ENCODE measurements at regions not wholly inside any gene's neighbourhood (a gene's known extent, or its start where the extent isn't known, plus 50 kb on each side); places are given as distances from the start of the nearest gene placed in this dataset.
"Not testable (repeated sequence)": the region's sequence is repeated elsewhere in the genome, so short reads cannot be mapped to it uniquely, and the experiment has no call there.

- DNase-seq; intact Hi-C loops (cut with DNase I, micrococcal nuclease); ATAC-seq: not testable (repeated sequence)
Observed at GRCh38 chr22:25433381-25433970, 131.0 kb upstream of the GRK3 start.

- ATAC-seq (no peak), DNase-seq (no peak)
- intact Hi-C loops (cut with DNase I, micrococcal nuclease): no loop called here
Observed at GRCh38 chr22:25437414-25438160, 126.9 kb upstream of the GRK3 start.

GRCh38 chr22:25447067-25447685 lies 117.3 kb upstream of the GRK3 start:
- intact Hi-C loops (cut with DNase I, micrococcal nuclease): no loop called here
- ATAC-seq (peak; percentile 49), DNase-seq (no peak)

GRCh38 chr22:25447686-25448434 lies 116.6 kb upstream of the GRK3 start:
- intact Hi-C loops (cut with DNase I, micrococcal nuclease): no loop called here

GRCh38 chr22:25448435-25449051 lies 115.9 kb upstream of the GRK3 start:
- ATAC-seq (peak; percentile 35), DNase-seq (peak in 1 of 2 donors; percentile 18)
- intact Hi-C loops (cut with DNase I, micrococcal nuclease): no loop called here

More at GRCh38 chr22:25447686-25448434, 116.6 kb upstream of the GRK3 start:
- peak; percentile 93 for ATAC-seq
- peak; percentile 77 to 93 for DNase-seq

- ATAC-seq: no peak
- intact Hi-C loops (cut with DNase I, micrococcal nuclease): no loop called here
- no peak for DNase-seq
Observed at GRCh38 chr22:25449781-25450317, 114.6 kb upstream of the GRK3 start.

GRCh38 chr22:25451480-25452114 lies 112.9 kb upstream of the GRK3 start:
- ATAC-seq: no peak
- intact Hi-C loops (cut with DNase I, micrococcal nuclease): no loop called here
- DNase-seq: no peak

- intact Hi-C loops (cut with DNase I, micrococcal nuclease): no loop called here
- no peak for DNase-seq
- ATAC-seq: no peak
Observed at GRCh38 chr22:25452116-25452700, 112.3 kb upstream of the GRK3 start.

- DNase-seq: no peak
- intact Hi-C loops (cut with DNase I, micrococcal nuclease): no loop called here
- ATAC-seq: no peak
Observed at GRCh38 chr22:25453058-25453457, 111.4 kb upstream of the GRK3 start.

- no peak for ATAC-seq
- no peak for DNase-seq
- intact Hi-C loops (cut with DNase I, micrococcal nuclease): no loop called here
Observed at GRCh38 chr22:25453557-25453956, 110.9 kb upstream of the GRK3 start.

GRCh38 chr22:25456300-25457043 lies 108.0 kb upstream of the GRK3 start:
- DNase-seq; intact Hi-C loops (cut with DNase I, micrococcal nuclease): not testable (repeated sequence)
- ATAC-seq: peak; percentile 36

- intact Hi-C loops (cut with DNase I, micrococcal nuclease); ATAC-seq; DNase-seq: not testable (repeated sequence)
Observed at GRCh38 chr22:25458631-25459030, 105.8 kb upstream of the GRK3 start.

- not testable (repeated sequence) for DNase-seq, ATAC-seq
- intact Hi-C loops (cut with DNase I, micrococcal nuclease): loop anchor here in 1 of 2 donors (5.0 kb wide), 2 partner anchors 242 to 312 kb away; no protein-coding TSS in a partner anchor
Observed at GRCh38 chr22:25460682-25461081, 103.8 kb upstream of the GRK3 start.

GRCh38 chr22:25461301-25461700 lies 103.2 kb upstream of the GRK3 start:
- intact Hi-C loops (cut with DNase I, micrococcal nuclease): loop anchor here in 1 of 2 donors (5.0 kb wide), 2 partner anchors 241 to 311 kb away; no protein-coding TSS in a partner anchor
- DNase-seq: no peak
- no peak for ATAC-seq

GRCh38 chr22:25462474-25463346 lies 101.8 kb upstream of the GRK3 start:
- intact Hi-C loops (cut with DNase I, micrococcal nuclease): loop anchor here in 1 of 2 donors (5.0 kb wide), 2 partner anchors 240 to 310 kb away; no protein-coding TSS in a partner anchor
- ATAC-seq: peak; percentile 97
- peak; percentile 37 to 77 for DNase-seq

GRCh38 chr22:25463347-25463628 lies 101.2 kb upstream of the GRK3 start:
- intact Hi-C loops (cut with DNase I, micrococcal nuclease): loop anchor here in 1 of 2 donors (5.0 kb wide), 2 partner anchors 239 to 309 kb away; no protein-coding TSS in a partner anchor
- not testable (repeated sequence) for ATAC-seq, DNase-seq
